OCI-LY7 (cell line): ENCODE measurements at regions not wholly inside any gene's neighbourhood (a gene's known extent, or its start where the extent isn't known, plus 50 kb on each side); places are given as distances from the start of the nearest gene placed in this dataset.

ENCODE experiments used
- BruUV-seq: library from RNA; stranded (reverse); fragments of 400-500 nt; replicated peaks from 2 replicates; lab custom pipeline; 2021; lab: Mats Ljungman, UMichigan
- CTCF ChIA-PET: fragments of 300-600 bp; sonication (Branson Sonifier 250); formaldehyde crosslinking; loops from one replicate; lab custom pipeline; 2022; ENCODE audit warnings: antibody characterized with exemption; ENCODE audit not compliant: unreplicated experiment; lab: Charles Lee
- POLR2A ChIA-PET: fragments of 300-600 bp; sonication (Branson Sonifier 250); formaldehyde crosslinking; loops from one replicate; lab custom pipeline; 2022; ENCODE audit warnings: antibody characterized with exemption; lab: Charles Lee
- DNase-seq: peaks from one replicate; pipeline ENCODE4 v3.0.0-alpha.2; 2015; ENCODE audit warnings: low spot score
- H2AFZ ChIP-seq: fragments of 200-600 bp; sonication (generic), shearing (Covaris generic); 2 replicates; pipeline ENCODE4 v1.6.1; 2014; ENCODE audit warnings: mild to moderate bottlenecking, antibody characterized with exemption, low read length, moderate library complexity
- H3K27ac ChIP-seq: fragments of 200-600 bp; sonication (generic); 2 replicates; pipeline ENCODE4 v1.5.1; 2014; ENCODE audit warnings: mixed run types, low read depth, mild to moderate bottlenecking, moderate library complexity, low read length, inconsistent platforms; ENCODE audit not compliant: poor library complexity, severe bottlenecking
- H3K36me3 ChIP-seq: fragments of 200-600 bp; sonication (generic); 2 replicates; pipeline ENCODE4 v1.6.1; 2014; ENCODE audit warnings: mild to moderate bottlenecking, antibody characterized with exemption, low read length, moderate library complexity, mixed read lengths; ENCODE audit not compliant: insufficient read depth
- H3K4me1 ChIP-seq: fragments of 200-600 bp; sonication (generic); 2 replicates; pipeline ENCODE4 v1.5.1; 2014; ENCODE audit warnings: mild to moderate bottlenecking, low read length; ENCODE audit not compliant: insufficient read depth, poor library complexity, severe bottlenecking
- H3K4me2 ChIP-seq: fragments of 200-600 bp; sonication (generic); 2 replicates; pipeline ENCODE4 v1.6.1; 2014; ENCODE audit warnings: mild to moderate bottlenecking, low read length
- H3K4me3 ChIP-seq: fragments of 200-600 bp; sonication (generic); 2 replicates; pipeline ENCODE4 v1.5.1; 2014; ENCODE audit warnings: mild to moderate bottlenecking, low read depth, low read length; ENCODE audit not compliant: poor library complexity, severe bottlenecking
- H3K79me2 ChIP-seq: fragments of 200-600 bp; sonication (generic); 2 replicates; pipeline ENCODE4 v1.6.1; 2016; ENCODE audit warnings: low read depth, mild to moderate bottlenecking, low read length, moderate library complexity, mixed read lengths; ENCODE audit not compliant: insufficient read depth
- H3K9me2 ChIP-seq: fragments of 200-600 bp; sonication (generic); 2 replicates; pipeline ENCODE4 v1.6.1; 2016; ENCODE audit warnings: mild to moderate bottlenecking, low read length, mixed read lengths; ENCODE audit not compliant: insufficient read depth
- H3K9me3 ChIP-seq: fragments of 200-600 bp; sonication (generic); 2 replicates; pipeline ENCODE4 v1.6.1; 2014; ENCODE audit warnings: mild to moderate bottlenecking, mixed run types, low read length, mixed read lengths
- H4K20me1 ChIP-seq: fragments of 200-600 bp; sonication (generic); 2 replicates; pipeline ENCODE4 v1.6.1; 2014; ENCODE audit warnings: mild to moderate bottlenecking, antibody characterized with exemption, low read length, moderate library complexity, mixed read lengths; ENCODE audit not compliant: insufficient read depth
- CTCF ChIP-seq: fragments of 200-600 bp; sonication (generic); conservative IDR thresholded peaks from 2 replicates; pipeline ENCODE4 v1.5.1; 2014; ENCODE audit warnings: mild to moderate bottlenecking, antibody characterized with exemption, low read length, moderate library complexity, mixed read lengths
- EZH2phosphoT487 ChIP-seq: fragments of 200-600 bp; sonication (generic); IDR thresholded peaks from 2 replicates; pipeline ENCODE4 v1.6.1; 2018; ENCODE audit warnings: low read depth, borderline replicate concordance, mild to moderate bottlenecking, mixed run types, antibody characterized with exemption, low read length, moderate library complexity, mixed read lengths
- intact Hi-C: fragments of 100-400 bp; cut with micrococcal nuclease; formaldehyde crosslinking; loops from one replicate; pipeline ENCODE4 v1.10.0; 2022; ENCODE audit not compliant: unreplicated experiment

DNA sequence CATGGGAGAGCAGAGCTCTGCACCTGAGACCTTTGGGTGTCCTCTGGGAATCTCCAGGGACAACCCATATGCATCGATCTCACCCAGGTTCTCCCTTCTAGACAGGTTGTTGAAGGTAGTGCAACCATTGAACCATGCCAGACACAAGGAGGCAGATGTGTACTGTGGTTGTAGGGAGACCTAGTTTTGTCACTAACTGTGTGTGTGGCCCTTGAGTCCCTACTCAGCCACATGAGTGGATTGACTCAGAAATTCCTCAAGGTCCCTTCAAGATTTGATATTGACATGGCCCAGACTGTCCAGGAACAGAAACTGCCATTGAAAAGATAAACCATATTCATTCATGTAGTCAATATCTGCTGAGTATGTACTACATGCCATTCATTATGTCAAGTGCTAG, 396.4 kb upstream of the CCL2 start:
- intact Hi-C loops = no loop called here
- DNase-seq = no peak
- H3K36me3 ChIP-seq = no peaks in the 10 kb centered on the region
- no peak overlapping the region for H2AFZ ChIP-seq
- H3K9me3 ChIP-seq = no peaks in the 10 kb centered on the region
- ChIA-PET CTCF (no interaction called here), POLR2A (interaction anchor here (0.6 to 1.1 kb wide), 2 partner anchors 16 to 172 kb away, joined by 3 read pairs; no protein-coding TSS in a partner anchor)
- H3K4me2 ChIP-seq = no peak overlapping the region
- no TSS peak for BruUV-seq
- no peaks in the 10 kb centered on the region for H3K79me2 ChIP-seq
- no peak overlapping the region for H3K27ac ChIP-seq
- no peaks in the 10 kb centered on the region for H3K9me2 ChIP-seq
- no peak for TF ChIP-seq EZH2phosphoT487
- H4K20me1 ChIP-seq = no peaks in the 10 kb centered on the region
- H3K4me1 ChIP-seq = no peaks in the 10 kb centered on the region
- no peak overlapping the region for H3K4me3 ChIP-seq

DNA sequence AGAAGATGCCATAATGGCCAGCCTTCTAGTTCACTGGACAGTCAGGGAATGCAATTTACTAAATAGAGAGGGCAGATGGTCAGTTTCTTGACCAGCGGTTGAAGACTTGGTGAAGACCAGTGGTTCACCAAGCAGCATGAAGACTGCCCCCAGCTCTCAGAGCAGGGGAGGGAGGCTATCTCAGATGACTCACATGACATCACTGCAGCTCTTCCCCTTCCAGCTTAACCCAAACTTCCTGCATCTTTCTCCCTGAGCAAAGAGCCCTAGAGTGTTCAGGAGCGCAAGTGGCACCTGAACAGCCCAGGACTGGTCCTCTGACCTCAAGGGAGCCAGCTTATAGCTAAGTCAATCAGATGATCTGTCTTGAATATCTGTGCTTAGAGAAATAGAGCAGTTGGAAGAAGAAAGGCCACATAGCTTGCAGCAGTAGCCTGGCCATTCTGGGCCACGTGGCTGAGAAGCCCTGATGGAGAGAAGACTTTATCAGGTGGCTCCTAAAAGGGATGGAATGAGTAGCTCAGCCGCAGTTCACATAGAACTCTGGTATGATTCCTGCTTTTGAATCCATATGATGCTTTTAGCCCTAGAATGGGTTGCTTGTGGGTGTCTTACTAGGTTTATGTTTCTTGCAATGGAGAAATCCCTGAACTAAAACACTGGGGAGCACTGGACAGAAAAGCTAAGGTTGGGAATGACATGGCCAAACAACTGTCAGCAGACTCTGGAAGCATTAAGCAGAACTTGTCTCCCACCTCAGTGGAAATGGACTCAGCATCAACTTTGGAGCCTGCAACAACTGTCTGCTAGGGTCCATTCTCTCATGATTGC, 392.1 kb upstream of the CCL2 start:
- intact Hi-C loops = no loop called here
- BruUV-seq = no TSS peak
- Histone ChIP-seq H3K4me3 (no peak overlapping the region), H2AFZ (no peak overlapping the region), H3K4me2 (no peak overlapping the region), H3K36me3 (no peaks in the 10 kb centered on the region), H3K9me3 (no peaks in the 10 kb centered on the region), H3K79me2 (no peaks in the 10 kb centered on the region), H3K4me1 (no peaks in the 10 kb centered on the region), H4K20me1 (no peaks in the 10 kb centered on the region), H3K27ac (no peak overlapping the region), H3K9me2 (no peaks in the 10 kb centered on the region)
- ChIA-PET POLR2A (no interaction called here), CTCF (no interaction called here)
- TF ChIP-seq CTCF = no peak
- TF ChIP-seq EZH2phosphoT487 = no peak
- DNase-seq = no peak

- H3K9me2 ChIP-seq = no peaks in the 10 kb centered on the region
- no peaks in the 10 kb centered on the region for H3K79me2 ChIP-seq
- no peak overlapping the region for H3K4me3 ChIP-seq
- no peaks in the 10 kb centered on the region for H3K36me3 ChIP-seq
- CTCF ChIA-PET = no interaction called here
- no peaks in the 10 kb centered on the region for H3K9me3 ChIP-seq
- POLR2A ChIA-PET = no interaction called here
- DNase-seq = no peak
- no peak overlapping the region for H3K4me2 ChIP-seq
- H3K4me1 ChIP-seq = no peaks in the 10 kb centered on the region
- no peaks in the 10 kb centered on the region for H4K20me1 ChIP-seq
- no peak overlapping the region for H3K27ac ChIP-seq
- TF ChIP-seq EZH2phosphoT487 (no peak), CTCF (no peak)
- no peak overlapping the region for H2AFZ ChIP-seq
- intact Hi-C loops = no loop called here
- no TSS peak for BruUV-seq
Observed at GRCh38 chr17:33864758-33865229, 390.3 kb upstream of the CCL2 start.
